Natural killer cell (primary cell): ENCODE measurements at regions not wholly inside any gene's neighbourhood (a gene's known extent, or its start where the extent isn't known, plus 50 kb on each side); places are given as distances from the start of the nearest gene placed in this dataset.
"Not testable (repeated sequence)": the region's sequence is repeated elsewhere in the genome, so short reads cannot be mapped to it uniquely, and the experiment has no call there.

Source experiments
- ATAC-seq, 3 donors: fragments of 150-1000 bp in 2 of 3; fragments of 200-7000 bp in 1 of 3; cut with Tn5 transposase; 1 replicate in 1 of 3; 2 replicates in 2 of 3; pipeline ENCODE4 v1.10.0; 2021; ENCODE audit warnings: mild to moderate bottlenecking in 2 of 3, moderate library complexity in 2 of 3
- DNase-seq, 2 donors: peaks; one replicate each; pipeline versions ENCODE4 v3.0.0 to v3.0.0-alpha.2; 2013 to 2021; ENCODE audit warnings: mixed read lengths in 1 of 2
- H3K27ac ChIP-seq: one replicate; pipeline ENCODE4 v1.5.1; 2013; ENCODE audit warnings: mild to moderate bottlenecking, low read length
- H3K27me3 ChIP-seq: one replicate; pipeline ENCODE4 v1.6.1; 2013; ENCODE audit warnings: low read length; ENCODE audit not compliant: control insufficient read depth, insufficient read depth
- H3K36me3 ChIP-seq: one replicate; pipeline ENCODE4 v1.6.1; 2013; ENCODE audit warnings: low read length; ENCODE audit not compliant: control insufficient read depth, insufficient read depth
- H3K4me1 ChIP-seq: one replicate; pipeline ENCODE4 v1.6.1; 2013; ENCODE audit warnings: low read length; ENCODE audit not compliant: control insufficient read depth, insufficient read depth
- H3K4me3 ChIP-seq: one replicate; pipeline ENCODE4 v1.5.1; 2013; ENCODE audit warnings: low read length
- H3K9me3 ChIP-seq: one replicate; pipeline ENCODE4 v1.6.1; 2013; ENCODE audit warnings: low read length; ENCODE audit not compliant: control insufficient read depth, insufficient read depth
- H3K27ac Mint-ChIP-seq, 2 donors: one replicate each; pipeline ENCODE4 v1.8.0; 2022; ENCODE audit warnings: mild to moderate bottlenecking in 2 of 2, mixed read lengths in 2 of 2, moderate library complexity in 1 of 2
- H3K27me3 Mint-ChIP-seq, 2 donors: one replicate each; pipeline ENCODE4 v1.8.0; 2022; ENCODE audit warnings: low read depth in 2 of 2, mixed read lengths in 2 of 2
- H3K36me3 Mint-ChIP-seq: one replicate; pipeline ENCODE4 v1.8.0; 2022; ENCODE audit warnings: mixed read lengths
- H3K4me1 Mint-ChIP-seq, 2 donors: one replicate each; pipeline ENCODE4 v1.8.0; 2022; ENCODE audit warnings: mixed read lengths in 2 of 2
- H3K4me3 Mint-ChIP-seq: one replicate; pipeline ENCODE4 v1.8.0; 2022; ENCODE audit warnings: mild to moderate bottlenecking, moderate library complexity, mixed read lengths
- H3K9me3 Mint-ChIP-seq, 2 donors: one replicate each; pipeline ENCODE4 v1.8.0; 2022; ENCODE audit warnings: mixed read lengths in 2 of 2
- WGBS: methylation state at CpG from one replicate; pipeline ENCODE4 v1.1.7; 2013; ENCODE audit warnings: missing lambda C conversion rate; ENCODE audit not compliant: insufficient coverage; 5-methylcytosine and 5-hydroxymethylcytosine counted together
- intact Hi-C: fragments of 100-400 bp; cut with micrococcal nuclease; formaldehyde crosslinking; loops from one replicate; pipeline ENCODE4 v1.14.2; 2022
- TF ChIP-seq, protein P1 (sequence below): fragments of 200-600 bp; IDR thresholded peaks from one replicate; pipeline ENCODE4 v1.8.0; 2022; ENCODE audit warnings: antibody characterized with exemption

DNA sequence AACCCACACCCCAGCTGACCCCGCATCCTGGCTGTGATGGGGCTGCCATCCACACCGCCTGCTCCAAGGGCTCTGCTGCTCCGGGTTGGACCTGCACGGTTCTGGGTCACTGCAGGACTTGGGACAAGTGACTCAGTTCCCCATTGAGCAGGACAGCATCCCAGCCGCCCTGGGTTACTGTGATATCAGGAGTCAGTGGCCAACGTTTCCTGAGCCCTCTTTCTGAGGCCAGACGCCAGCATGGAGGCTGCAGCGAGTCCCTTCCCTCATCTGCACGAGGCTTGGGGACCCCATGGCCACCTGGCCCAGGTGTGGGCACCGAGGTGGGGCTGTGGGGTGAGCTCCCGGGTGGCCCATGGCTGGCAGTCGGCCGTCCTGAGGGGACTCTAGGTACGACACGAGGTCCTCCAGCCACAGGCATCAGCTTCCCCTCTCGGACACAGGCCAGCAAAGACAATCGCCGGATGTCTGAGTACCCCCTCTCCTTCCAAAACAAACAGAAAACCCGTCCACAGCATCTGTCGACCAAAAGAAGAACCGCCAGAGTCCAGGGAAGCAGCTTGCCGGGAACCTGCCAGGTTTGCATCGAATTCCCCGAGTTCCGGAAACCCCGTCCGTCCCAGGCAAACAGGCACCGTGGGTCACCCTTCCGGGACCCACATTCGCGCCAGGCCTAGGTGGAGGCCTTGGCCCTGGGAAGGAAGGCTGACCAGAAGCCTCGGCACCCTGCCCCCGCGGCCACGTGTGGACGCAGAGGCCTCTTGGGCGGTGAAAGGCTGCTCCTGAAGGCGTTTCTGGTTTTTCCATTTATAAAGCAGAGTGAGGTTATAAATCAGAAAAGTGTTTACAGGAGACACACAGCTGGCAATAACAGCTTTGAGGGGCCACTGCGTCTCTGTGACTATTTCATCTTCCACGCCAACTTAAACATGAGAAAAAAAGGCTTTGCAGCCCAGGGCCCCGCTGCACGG, 136.0 kb downstream of the FAM53A start:
- WGBS = 82% methylated on average over 42 of the region's 42 CpGs
- peaks cover 2% of the 10 kb centered on the region for H3K27me3 ChIP-seq
- Mint-ChIP-seq H3K36me3 (no peaks in the 10 kb centered on the region), H3K4me1 (peaks cover 0 to 8% of the 10 kb centered on the region in 2 donors), H3K27me3 (peaks cover 10 to 11% of the 10 kb centered on the region in 2 donors), H3K4me3 (peak overlapping the region; percentile 37), H3K9me3 (no peaks in the 10 kb centered on the region), H3K27ac (no peak overlapping the region)
- ATAC-seq (no peak), DNase-seq (no peak)
- H3K9me3 ChIP-seq = no peaks in the 10 kb centered on the region
- TF ChIP-seq, protein P1, sequence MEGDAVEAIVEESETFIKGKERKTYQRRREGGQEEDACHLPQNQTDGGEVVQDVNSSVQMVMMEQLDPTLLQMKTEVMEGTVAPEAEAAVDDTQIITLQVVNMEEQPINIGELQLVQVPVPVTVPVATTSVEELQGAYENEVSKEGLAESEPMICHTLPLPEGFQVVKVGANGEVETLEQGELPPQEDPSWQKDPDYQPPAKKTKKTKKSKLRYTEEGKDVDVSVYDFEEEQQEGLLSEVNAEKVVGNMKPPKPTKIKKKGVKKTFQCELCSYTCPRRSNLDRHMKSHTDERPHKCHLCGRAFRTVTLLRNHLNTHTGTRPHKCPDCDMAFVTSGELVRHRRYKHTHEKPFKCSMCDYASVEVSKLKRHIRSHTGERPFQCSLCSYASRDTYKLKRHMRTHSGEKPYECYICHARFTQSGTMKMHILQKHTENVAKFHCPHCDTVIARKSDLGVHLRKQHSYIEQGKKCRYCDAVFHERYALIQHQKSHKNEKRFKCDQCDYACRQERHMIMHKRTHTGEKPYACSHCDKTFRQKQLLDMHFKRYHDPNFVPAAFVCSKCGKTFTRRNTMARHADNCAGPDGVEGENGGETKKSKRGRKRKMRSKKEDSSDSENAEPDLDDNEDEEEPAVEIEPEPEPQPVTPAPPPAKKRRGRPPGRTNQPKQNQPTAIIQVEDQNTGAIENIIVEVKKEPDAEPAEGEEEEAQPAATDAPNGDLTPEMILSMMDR = no peak
- intact Hi-C loops = no loop called here
- no peaks in the 10 kb centered on the region for H3K36me3 ChIP-seq
- no peak overlapping the region for H3K4me3 ChIP-seq
- no peak overlapping the region for H3K27ac ChIP-seq
- H3K4me1 ChIP-seq = peaks cover 12% of the 10 kb centered on the region

DNA sequence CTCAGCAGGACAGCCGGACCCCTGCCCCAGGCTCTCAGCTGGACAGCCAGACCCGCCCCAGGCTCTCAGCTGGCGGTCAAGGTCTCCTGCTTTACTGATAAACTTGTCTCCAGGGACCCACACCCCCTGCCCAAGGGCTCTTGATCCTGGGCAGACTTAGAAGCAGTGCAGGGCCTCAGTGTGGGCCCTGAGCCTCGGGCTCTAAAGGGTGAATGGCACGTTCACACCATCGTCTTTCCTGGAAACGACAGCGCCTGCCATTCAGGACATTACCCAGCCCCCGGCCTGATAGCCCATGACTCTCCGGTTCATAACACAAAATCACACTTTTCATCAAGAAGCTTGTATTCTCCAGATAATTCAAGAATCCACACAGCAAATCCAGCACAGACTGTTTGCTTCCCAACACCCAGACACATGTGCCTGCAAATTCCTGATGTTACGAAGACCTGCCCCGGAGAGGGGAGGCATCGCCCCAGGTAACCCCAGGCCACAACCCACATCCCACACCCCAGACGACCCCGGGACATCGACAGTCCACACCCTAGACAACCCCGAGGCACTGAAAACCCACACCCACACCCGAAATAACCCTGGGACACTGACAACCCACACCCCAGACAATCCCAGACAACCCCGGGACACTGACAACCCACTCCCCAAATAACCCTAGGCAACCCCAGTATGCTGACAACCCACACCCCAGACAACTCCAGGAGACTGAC, 136.8 kb downstream of the FAM53A start:
- peaks cover 2% of the 10 kb centered on the region for H3K27me3 ChIP-seq
- Mint-ChIP-seq H3K27me3 (peaks cover 10 to 11% of the 10 kb centered on the region in 2 donors), H3K27ac (no peak overlapping the region), H3K4me3 (no peak overlapping the region), H3K4me1 (peaks cover 0 to 8% of the 10 kb centered on the region in 2 donors), H3K9me3 (no peaks in the 10 kb centered on the region), H3K36me3 (no peaks in the 10 kb centered on the region)
- WGBS = 74% methylated on average over 19 of the region's 19 CpGs
- intact Hi-C loops = no loop called here
- no peak overlapping the region for H3K4me3 ChIP-seq
- TF ChIP-seq, protein P1 = no peak
- ATAC-seq (no peak), DNase-seq (no peak)
- peaks cover 12% of the 10 kb centered on the region for H3K4me1 ChIP-seq
- no peak overlapping the region for H3K27ac ChIP-seq
- no peaks in the 10 kb centered on the region for H3K36me3 ChIP-seq
- H3K9me3 ChIP-seq = no peaks in the 10 kb centered on the region

DNA sequence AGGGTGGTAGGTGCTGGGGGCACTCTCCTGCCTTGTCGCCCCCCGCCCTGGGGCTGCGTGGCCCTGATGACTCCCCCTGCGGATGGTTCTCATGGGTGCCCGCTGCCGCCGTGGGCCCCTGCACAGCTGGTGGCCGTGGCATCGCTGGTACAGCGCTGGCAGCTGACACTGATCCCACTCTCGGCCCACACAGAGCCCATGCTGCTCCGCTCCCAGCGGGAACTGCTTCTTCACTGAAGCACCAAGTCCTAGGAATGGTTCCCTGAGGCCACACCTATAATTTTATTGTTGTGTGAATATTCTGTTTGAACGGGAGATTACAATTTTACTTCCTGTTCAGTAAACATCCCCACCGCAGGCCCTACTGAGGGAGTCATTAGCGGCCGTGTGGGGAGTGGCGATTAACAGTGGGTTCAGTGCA, 138.6 kb upstream of the NKX1-1 start:
- ATAC-seq (no peak), DNase-seq (peak in 1 of 2 donors; percentile 35)
- 57% methylated on average over 17 of the region's 18 CpGs for WGBS
- H3K4me1 ChIP-seq = peaks cover 12% of the 10 kb centered on the region
- H3K27me3 ChIP-seq = no peaks in the 10 kb centered on the region
- TF ChIP-seq, protein P1 = no peak
- Mint-ChIP-seq H3K36me3 (no peaks in the 10 kb centered on the region), H3K9me3 (no peaks in the 10 kb centered on the region), H3K4me1 (peaks cover 0 to 8% of the 10 kb centered on the region in 2 donors), H3K27ac (no peak overlapping the region), H3K27me3 (peaks cover 10 to 11% of the 10 kb centered on the region in 2 donors), H3K4me3 (no peak overlapping the region)
- no peak overlapping the region for H3K4me3 ChIP-seq
- no peaks in the 10 kb centered on the region for H3K36me3 ChIP-seq
- no peak overlapping the region for H3K27ac ChIP-seq
- intact Hi-C loops = no loop called here
- H3K9me3 ChIP-seq = no peaks in the 10 kb centered on the region

DNA sequence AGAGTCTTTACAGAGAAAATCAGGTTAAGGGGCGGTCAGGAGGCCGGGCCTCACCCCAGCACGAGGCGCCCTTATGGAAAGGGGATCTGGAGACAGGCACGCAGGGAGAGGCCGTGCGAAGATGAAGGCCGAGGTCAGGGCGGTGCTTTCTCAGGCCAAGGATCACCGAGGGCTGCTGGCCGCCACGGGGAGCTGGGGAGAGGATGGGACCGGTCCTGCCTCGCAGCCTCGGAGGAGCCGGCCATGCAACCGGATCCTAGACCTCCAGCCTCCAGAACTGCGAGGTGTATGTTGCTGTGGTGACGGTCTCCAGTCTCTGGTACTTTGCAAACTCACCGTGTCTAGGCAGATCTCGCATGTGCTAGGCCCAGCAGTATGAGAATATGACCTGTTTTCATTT, 138.2 kb upstream of the NKX1-1 start:
- not testable (repeated sequence) for ATAC-seq, H3K9me3 Mint-ChIP-seq, H3K27ac ChIP-seq

More for the DNA sequence above, 138.2 kb upstream of the NKX1-1 start:
- DNase-seq, H3K4me1 Mint-ChIP-seq, H3K36me3 Mint-ChIP-seq, H3K27ac Mint-ChIP-seq, H3K9me3 ChIP-seq, intact Hi-C loops, H3K4me3 ChIP-seq, H3K27me3 ChIP-seq, H3K4me3 Mint-ChIP-seq, H3K36me3 ChIP-seq: not testable (repeated sequence)
- H3K4me1 ChIP-seq = peaks cover 11% of the 10 kb centered on the region
- H3K27me3 Mint-ChIP-seq = peaks cover 10 to 11% of the 10 kb centered on the region in 2 donors
- WGBS = 82% methylated on average over 21 of the region's 21 CpGs
